HL-60 (cell line): ENCODE measurements at regions not wholly inside any gene's neighbourhood (a gene's known extent, or its start where the extent isn't known, plus 50 kb on each side); places are given as distances from the start of the nearest gene placed in this dataset.

ENCODE experiments used
- CTCF ChIP-seq: IDR thresholded peaks from one replicate; pipeline ENCODE4 v1.5.1; 2011; ENCODE audit warnings: low read length, control low read depth, inconsistent platforms; ENCODE audit not compliant: insufficient read depth
- GABPA ChIP-seq: IDR thresholded peaks from 2 replicates; pipeline ENCODE4 v1.6.1; 2012; ENCODE audit warnings: low read depth
- POLR2AphosphoS5 ChIP-seq: IDR thresholded peaks from 2 replicates; pipeline ENCODE4 v1.6.1; 2012; ENCODE audit warnings: low read depth
- SPI1 ChIP-seq: IDR thresholded peaks from 2 replicates; pipeline ENCODE4 v1.6.1; 2012; ENCODE audit warnings: low read depth, mild to moderate bottlenecking, borderline replicate concordance

- TF ChIP-seq CTCF (no peak), POLR2AphosphoS5 (no peak), GABPA (no peak), SPI1 (no peak)
Measured at GRCh38 chr4:149983401-149983800, 94.8 kb upstream of the DCLK2 start.
